B cell (primary cell): ENCODE measurements at regions not wholly inside any gene's neighbourhood (a gene's known extent, or its start where the extent isn't known, plus 50 kb on each side); places are given as distances from the start of the nearest gene placed in this dataset.

Experiments used
- EZH2 ChIP-seq: IDR thresholded peaks from 2 replicates; pipeline ENCODE4 v1.6.1; 2012; ENCODE audit warnings: borderline replicate concordance, low read depth, mild to moderate bottlenecking, moderate library complexity, low read length; ENCODE audit not compliant: insufficient read depth, poor library complexity, severe bottlenecking
- TF ChIP-seq, protein P1 (sequence below): fragments of 200-600 bp; IDR thresholded peaks from one replicate; pipeline ENCODE4 v1.8.0; 2022; ENCODE audit warnings: antibody characterized with exemption, mild to moderate bottlenecking

GRCh38 chr2:234231460-234231859 is 181.0 kb downstream of the SPP2 start:
- TF ChIP-seq, protein P1, sequence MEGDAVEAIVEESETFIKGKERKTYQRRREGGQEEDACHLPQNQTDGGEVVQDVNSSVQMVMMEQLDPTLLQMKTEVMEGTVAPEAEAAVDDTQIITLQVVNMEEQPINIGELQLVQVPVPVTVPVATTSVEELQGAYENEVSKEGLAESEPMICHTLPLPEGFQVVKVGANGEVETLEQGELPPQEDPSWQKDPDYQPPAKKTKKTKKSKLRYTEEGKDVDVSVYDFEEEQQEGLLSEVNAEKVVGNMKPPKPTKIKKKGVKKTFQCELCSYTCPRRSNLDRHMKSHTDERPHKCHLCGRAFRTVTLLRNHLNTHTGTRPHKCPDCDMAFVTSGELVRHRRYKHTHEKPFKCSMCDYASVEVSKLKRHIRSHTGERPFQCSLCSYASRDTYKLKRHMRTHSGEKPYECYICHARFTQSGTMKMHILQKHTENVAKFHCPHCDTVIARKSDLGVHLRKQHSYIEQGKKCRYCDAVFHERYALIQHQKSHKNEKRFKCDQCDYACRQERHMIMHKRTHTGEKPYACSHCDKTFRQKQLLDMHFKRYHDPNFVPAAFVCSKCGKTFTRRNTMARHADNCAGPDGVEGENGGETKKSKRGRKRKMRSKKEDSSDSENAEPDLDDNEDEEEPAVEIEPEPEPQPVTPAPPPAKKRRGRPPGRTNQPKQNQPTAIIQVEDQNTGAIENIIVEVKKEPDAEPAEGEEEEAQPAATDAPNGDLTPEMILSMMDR = no peak
- TF ChIP-seq EZH2 = no peak
